Body of pancreas (tissue), 4 donors: ENCODE measurements at regions not wholly inside any gene's neighbourhood (a gene's known extent, or its start where the extent isn't known, plus 50 kb on each side); places are given as distances from the start of the nearest gene placed in this dataset.
A peak's percentile ranks its signal among the peaks of the same experiment; 100 is the strongest.
"Not testable (repeated sequence)": the region's sequence is repeated elsewhere in the genome, so short reads cannot be mapped to it uniquely, and the experiment has no call there.

Source experiments
- ATAC-seq: fragments of 150-250 bp; one replicate; pipeline ENCODE4 v1.9.1; 2016
- DNase-seq, 4 donors: peaks; one replicate each; pipeline ENCODE4 v3.0.0-alpha.2; 2019
- H3K27ac ChIP-seq, 4 donors: fragments of 200-600 bp; sonication (generic); 1 replicate in 3 of 4; 2 replicates in 1 of 4; pipeline versions ENCODE4 v1.5.1 to v1.6.1; 2016 to 2019; ENCODE audit warnings: mild to moderate bottlenecking in 1 of 4, mixed read lengths in 1 of 4, moderate library complexity in 1 of 4
- H3K27me3 ChIP-seq, 2 donors: fragments of 200-600 bp; sonication (generic); one replicate each; pipeline ENCODE4 v1.6.0; 2016; ENCODE audit warnings: mild to moderate bottlenecking in 1 of 2
- H3K36me3 ChIP-seq, 2 donors: fragments of 200-600 bp; sonication (generic); replicated peaks in 1 of 2; 2 replicates each; pipeline ENCODE4 v1.5.1; 2016; ENCODE audit warnings: low read depth in 2 of 2; ENCODE audit not compliant: insufficient read depth in 1 of 2
- H3K4me1 ChIP-seq: fragments of 200-600 bp; sonication (generic); one replicate; pipeline ENCODE4 v1.6.0; 2016
- H3K4me3 ChIP-seq, 2 donors: fragments of 200-600 bp; sonication (generic); 1 replicate in 1 of 2; 2 replicates in 1 of 2; pipeline ENCODE4 v1.5.1; 2016 to 2019
- H3K9me3 ChIP-seq, 3 donors: fragments of 200-600 bp; sonication (generic); 1 replicate in 2 of 3; 2 replicates in 1 of 3; pipeline ENCODE4 v1.5.1; 2016
- POLR2A ChIP-seq, 3 donors: fragments of 450-650 bp; IDR thresholded peaks; one replicate each; pipeline ENCODE4 v1.6.1; 2016; ENCODE audit warnings: antibody characterized with exemption in 3 of 3, mild to moderate bottlenecking in 2 of 3
- WGBS, 2 donors: methylation state at CpG; one replicate each; pipeline ENCODE4 v1.1.5; 2017; 5-methylcytosine and 5-hydroxymethylcytosine counted together
- intact Hi-C: fragments of 100-400 bp; cut with DNase I; formaldehyde crosslinking; loops from one replicate; pipeline ENCODE4 v1.15.1; 2023
- TF ChIP-seq, protein P1 (sequence below), 7 experiments: fragments of 450-650 bp in 4 of 7; fragments of 200-600 bp in 3 of 7; sonication (generic) in 3 of 7; IDR thresholded peaks; one replicate each; pipeline ENCODE4 v1.5.1; 2016 to 2019; ENCODE audit warnings: antibody characterized with exemption in 7 of 7

DNA sequence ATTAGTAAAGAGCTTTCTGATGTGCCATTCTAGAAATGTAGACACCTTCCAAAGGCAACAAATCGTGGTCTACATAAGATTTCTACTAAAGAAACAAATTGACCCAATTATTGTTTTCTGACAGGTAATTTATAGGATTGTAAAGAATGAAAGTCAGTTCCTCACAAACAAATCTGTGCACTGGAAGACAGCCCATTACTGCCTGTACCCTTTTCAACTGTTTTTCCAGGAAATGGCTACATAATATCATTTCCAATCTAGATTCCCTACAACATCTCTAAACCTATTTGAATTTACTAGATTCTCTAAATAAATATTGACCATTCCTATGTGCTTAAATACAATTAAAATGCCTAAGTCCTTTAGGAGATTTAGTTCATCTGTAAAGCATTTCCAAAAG is 939.1 kb downstream of the FSCB start:
- 30 to 43% methylated on average over 1 of the region's 1 CpG for WGBS, 2 donors
- H3K4me1 ChIP-seq = no peaks in the 10 kb centered on the region
- DNase-seq (no peak), ATAC-seq (no peak)
- no peaks in the 10 kb centered on the region for H3K9me3 ChIP-seq
- H3K27ac ChIP-seq = no peak overlapping the region
- no peaks in the 10 kb centered on the region for H3K27me3 ChIP-seq
- TF ChIP-seq POLR2A (IDR thresholded peaks at IDR 0.05) = no peak
- TF ChIP-seq, protein P1, sequence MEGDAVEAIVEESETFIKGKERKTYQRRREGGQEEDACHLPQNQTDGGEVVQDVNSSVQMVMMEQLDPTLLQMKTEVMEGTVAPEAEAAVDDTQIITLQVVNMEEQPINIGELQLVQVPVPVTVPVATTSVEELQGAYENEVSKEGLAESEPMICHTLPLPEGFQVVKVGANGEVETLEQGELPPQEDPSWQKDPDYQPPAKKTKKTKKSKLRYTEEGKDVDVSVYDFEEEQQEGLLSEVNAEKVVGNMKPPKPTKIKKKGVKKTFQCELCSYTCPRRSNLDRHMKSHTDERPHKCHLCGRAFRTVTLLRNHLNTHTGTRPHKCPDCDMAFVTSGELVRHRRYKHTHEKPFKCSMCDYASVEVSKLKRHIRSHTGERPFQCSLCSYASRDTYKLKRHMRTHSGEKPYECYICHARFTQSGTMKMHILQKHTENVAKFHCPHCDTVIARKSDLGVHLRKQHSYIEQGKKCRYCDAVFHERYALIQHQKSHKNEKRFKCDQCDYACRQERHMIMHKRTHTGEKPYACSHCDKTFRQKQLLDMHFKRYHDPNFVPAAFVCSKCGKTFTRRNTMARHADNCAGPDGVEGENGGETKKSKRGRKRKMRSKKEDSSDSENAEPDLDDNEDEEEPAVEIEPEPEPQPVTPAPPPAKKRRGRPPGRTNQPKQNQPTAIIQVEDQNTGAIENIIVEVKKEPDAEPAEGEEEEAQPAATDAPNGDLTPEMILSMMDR (IDR thresholded peaks at IDR 0.05) = no peak
- no peak overlapping the region for H3K4me3 ChIP-seq
- H3K36me3 ChIP-seq = no peaks in the 10 kb centered on the region
- intact Hi-C loops = no loop called here

DNA sequence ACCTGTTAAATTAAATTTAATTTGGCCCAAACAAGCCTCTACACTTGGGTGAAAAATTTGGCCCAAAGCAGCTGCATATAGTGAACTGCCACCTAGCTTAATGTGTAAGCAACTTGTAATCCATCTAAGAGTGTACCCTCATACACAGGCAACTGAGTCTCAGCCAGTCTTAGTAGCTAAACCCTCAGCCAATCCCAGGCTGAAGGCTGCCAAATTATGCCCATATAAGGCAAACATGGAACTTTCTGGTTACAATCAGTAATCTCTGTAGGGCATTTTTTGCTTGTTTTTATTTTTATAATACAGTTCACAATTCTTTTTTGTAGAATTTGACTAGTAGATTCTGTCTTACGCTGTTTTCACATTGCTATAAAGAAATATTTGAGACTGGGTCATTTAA is 958.7 kb downstream of the FSCB start:
- intact Hi-C loops = no loop called here
- no peak for DNase-seq
- Histone ChIP-seq H3K36me3 (no peaks in the 10 kb centered on the region), H3K4me3 (no peak overlapping the region), H3K9me3 (no peaks in the 10 kb centered on the region), H3K4me1 (no peaks in the 10 kb centered on the region), H3K27me3 (no peaks in the 10 kb centered on the region), H3K27ac (no peak overlapping the region)
- 88% methylated on average over 1 of the region's 1 CpG for WGBS, 2 donors
- no peak for ATAC-seq
- TF ChIP-seq, protein P1 (IDR thresholded peaks at IDR 0.05) = no peak
- TF ChIP-seq POLR2A (IDR thresholded peaks at IDR 0.05) = no peak

DNA sequence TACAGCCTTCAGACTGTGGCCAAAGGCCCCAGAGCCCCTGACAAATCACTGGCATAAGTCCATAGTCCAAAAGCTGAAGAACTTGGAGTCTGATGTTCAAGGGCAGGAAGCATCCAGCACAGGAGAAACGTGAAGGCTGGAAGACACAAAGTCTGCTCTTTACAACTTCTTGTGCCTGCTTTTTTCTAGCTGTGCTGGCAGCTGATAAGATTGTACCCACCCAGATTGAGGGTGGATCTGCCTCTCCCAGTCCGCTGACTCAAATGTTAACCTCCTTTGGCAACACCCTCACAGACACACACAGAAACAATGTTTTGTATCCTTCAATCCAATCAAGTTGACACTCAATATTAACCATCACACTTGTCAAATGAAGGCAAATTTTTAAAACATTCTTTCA is 959.5 kb downstream of the FSCB start:
- H3K9me3 ChIP-seq, H3K27ac ChIP-seq, H3K4me1 ChIP-seq, H3K36me3 ChIP-seq, intact Hi-C loops, H3K27me3 ChIP-seq, ATAC-seq, H3K4me3 ChIP-seq, DNase-seq: not testable (repeated sequence)
- 58 to 64% methylated on average over 2 of the region's 2 CpGs for WGBS, 2 donors

DNA sequence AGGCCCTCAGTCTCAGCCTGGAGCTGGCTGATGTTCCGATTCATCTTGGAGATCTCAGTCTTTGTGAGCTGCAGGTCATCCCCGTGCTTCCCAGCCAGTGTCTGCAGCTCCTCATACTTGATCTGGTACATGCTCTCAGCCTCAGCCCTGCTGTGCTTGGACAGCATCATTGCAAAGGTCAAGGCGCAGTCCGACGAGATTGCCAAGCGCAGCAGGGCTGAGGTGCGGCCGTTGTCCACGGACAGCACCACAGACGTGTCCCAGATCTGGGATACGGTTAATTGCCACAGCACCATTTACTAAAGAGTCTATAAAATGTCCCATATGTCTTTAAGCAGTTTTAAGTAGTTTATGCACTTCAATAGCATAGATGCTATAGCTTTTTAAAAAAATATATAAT is 965.7 kb downstream of the FSCB start:
- no peak overlapping the region for H3K4me3 ChIP-seq
- DNase-seq = no peak
- intact Hi-C loops = no loop called here
- H3K27me3 ChIP-seq = no peaks in the 10 kb centered on the region
- H3K4me1 ChIP-seq = no peaks in the 10 kb centered on the region
- TF ChIP-seq, protein P1 (IDR thresholded peaks at IDR 0.05) = no peak
- TF ChIP-seq POLR2A (IDR thresholded peaks at IDR 0.05) = no peak
- H3K9me3 ChIP-seq = no peaks in the 10 kb centered on the region
- ATAC-seq = no peak
- H3K27ac ChIP-seq = no peak overlapping the region
- no peaks in the 10 kb centered on the region for H3K36me3 ChIP-seq
- 80 to 88% methylated on average over 11 of the region's 11 CpGs for WGBS, 2 donors

DNA sequence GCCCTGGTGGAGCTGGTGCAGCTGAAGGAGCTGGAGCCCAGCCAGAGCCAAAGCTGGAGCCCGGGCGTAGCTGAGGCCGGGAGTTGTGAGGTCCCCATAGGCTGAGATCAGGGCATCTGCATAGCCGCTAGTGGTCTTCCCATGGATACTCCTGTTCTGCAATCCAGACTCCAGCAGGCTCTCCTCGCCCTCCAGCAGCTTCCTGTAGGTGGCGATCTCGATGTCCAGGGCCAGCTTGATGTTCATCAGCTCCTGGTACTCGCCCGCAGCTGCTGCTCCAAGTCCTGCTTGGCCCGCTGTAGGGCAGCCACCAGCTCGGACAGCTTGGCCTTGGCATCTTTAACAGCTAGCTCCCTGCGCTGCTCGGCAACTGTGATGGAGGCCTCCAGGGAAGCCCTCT is 966.1 kb downstream of the FSCB start:
- 70 to 77% methylated on average over 6 to 10 of the region's 13 CpGs for WGBS, 2 donors
- TF ChIP-seq POLR2A (IDR thresholded peaks at IDR 0.05) = no peak
- TF ChIP-seq, protein P1 (IDR thresholded peaks at IDR 0.05) = no peak

More for the DNA sequence above, 966.1 kb downstream of the FSCB start:
- Histone ChIP-seq H3K27ac (no peak overlapping the region), H3K36me3 (no peaks in the 10 kb centered on the region), H3K9me3 (no peaks in the 10 kb centered on the region), H3K4me1 (no peaks in the 10 kb centered on the region), H3K27me3 (no peaks in the 10 kb centered on the region), H3K4me3 (no peak overlapping the region)
- peak in 1 of 4 donors; percentile 10 for DNase-seq
- intact Hi-C loops = no loop called here
- ATAC-seq = no peak
